ENCODE measurements at regions not wholly inside any gene's neighbourhood (a gene's known extent, or its start where the extent isn't known, plus 50 kb on each side); places are given as distances from the start of the nearest gene placed in this dataset.

DNA sequence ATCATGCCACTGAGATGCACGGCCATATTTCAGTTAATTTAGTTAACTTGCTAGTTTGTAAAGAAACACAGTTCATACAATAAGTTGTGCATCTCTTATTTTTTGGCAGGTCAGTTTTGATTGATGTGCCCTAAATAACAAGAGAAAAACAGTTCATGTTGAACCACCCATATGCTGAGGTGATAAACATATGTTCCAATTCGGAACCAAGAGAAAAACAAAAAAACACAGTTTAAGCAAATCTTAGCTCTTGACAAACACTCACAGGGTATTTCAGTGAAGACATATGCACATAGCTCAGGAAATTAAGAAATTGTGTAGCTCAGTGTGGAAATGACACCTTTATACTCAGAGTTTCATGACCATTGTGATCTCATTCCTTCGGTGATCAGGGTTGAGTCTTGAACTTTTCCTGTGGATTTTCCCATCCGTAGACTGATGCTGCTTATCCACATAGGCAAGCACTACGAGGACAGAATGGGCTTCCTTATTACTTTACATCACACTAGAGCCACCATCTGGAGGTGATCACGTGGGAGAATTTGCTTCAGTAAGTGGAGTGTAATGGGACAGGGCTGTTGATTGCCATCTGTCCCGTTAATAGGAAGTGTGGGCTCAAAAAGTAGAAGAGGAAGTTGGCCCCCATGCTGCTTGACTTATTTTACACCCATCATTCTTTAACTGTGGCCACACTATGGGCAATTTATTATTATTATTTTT is 773.0 kb downstream of the MTRR start:
- no peak for DNase-seq (ENCODE audit: low read depth)

DNA sequence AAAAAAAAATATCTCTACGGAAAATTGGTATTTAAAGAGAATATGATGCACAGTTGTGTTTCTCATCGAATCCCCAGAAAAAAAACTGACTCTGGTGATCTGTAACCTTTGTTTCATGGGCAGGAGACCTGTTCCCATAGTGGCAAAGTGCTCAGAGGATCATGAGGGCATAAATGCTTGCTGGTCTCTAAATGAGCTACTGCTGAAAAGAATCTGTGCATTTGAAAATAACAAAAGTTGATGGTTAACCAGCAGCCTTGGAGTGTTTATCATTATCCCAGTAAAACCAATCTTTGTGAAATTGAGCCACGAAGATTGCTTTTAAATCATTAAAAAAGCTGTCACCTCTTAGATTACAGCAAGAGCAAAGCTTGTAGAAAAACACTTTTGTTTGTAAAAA is 775.4 kb downstream of the MTRR start:
- DNase-seq (ENCODE audit: low read depth), result no peak

- DNase-seq (ENCODE audit: low read depth), result no peak
Observed at GRCh38 chr5:8647111-8647510, 778.2 kb downstream of the MTRR start.

DNA sequence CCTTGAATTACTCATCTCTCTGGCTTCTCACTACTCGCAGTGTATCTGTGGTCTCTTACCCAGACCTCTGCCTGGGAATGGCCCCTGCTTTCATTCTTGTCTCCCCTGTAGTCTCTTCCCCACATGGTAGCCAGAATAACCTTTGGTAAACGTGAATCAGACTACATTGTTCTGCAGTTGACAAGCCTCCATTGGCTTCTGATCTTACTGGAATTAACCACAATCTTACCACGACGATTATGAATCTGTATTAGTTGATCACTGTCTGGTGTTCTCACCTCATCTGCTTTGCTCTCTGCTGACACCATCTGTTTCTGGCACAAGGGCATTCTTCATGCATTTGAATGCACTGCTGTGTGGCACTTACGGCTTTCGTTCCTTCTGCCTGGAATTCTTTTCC is 781.2 kb downstream of the MTRR start:
- peak; percentile 55 for DNase-seq (ENCODE audit: low read depth)

GRCh38 chr5:8660133-8660893 is 791.4 kb downstream of the MTRR start:
- no peak for DNase-seq (ENCODE audit: low read depth)

- DNase-seq (ENCODE audit: low read depth), result no peak
Observed at GRCh38 chr5:8663374-8663773, 794.4 kb downstream of the MTRR start.

DNA sequence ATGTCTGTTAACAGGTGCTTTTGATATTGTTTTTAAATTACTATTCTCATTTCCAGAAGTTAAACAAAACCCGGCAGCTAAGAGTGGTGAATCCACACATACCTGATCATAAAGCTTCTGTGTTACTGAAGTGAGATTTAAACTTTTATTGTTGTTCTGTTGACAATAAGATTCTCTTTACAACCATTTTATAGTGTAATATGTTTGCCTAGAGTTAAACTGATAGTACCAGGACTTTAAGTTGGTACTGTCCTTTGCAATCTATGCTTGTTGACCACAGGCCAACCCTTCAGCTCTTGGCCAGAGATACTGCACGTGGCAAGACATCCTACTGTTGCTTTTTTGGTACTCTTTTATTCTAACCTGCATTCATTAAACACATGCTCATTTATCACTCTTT is 806.2 kb downstream of the MTRR start:
- DNase-seq (ENCODE audit: low read depth), result no peak

- peak; percentile 7 for DNase-seq (ENCODE audit: low read depth)
Observed at GRCh38 chr5:8676695-8677094, 807.7 kb downstream of the MTRR start.

GRCh38 chr5:8682381-8682780 is 813.4 kb downstream of the MTRR start:
- no peak for DNase-seq (ENCODE audit: low read depth)

GRCh38 chr5:8683496-8683895 is 814.5 kb downstream of the MTRR start:
- DNase-seq (ENCODE audit: low read depth), result peak; percentile 15

DNA sequence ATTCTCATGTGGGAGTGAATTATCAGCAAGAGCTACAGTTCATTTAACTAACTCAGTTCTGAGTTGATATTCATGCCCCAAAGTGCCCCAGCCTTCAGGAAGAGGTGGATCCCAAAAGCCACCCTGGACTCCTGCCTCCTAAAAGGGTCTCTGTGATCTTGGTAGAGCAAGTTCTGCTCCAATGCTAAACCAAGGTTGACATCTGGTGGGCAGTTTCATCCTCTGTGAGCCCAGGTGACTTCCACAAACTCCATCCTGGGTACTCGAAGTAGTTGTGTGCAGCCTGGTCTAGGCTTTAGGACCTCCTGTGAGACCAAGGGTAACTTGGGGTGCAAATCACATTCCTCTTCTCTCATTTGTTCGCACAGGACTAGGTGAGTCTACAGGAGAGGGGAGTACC is 816.8 kb downstream of the MTRR start:
- DNase-seq (ENCODE audit: low read depth), result no peak

DNA sequence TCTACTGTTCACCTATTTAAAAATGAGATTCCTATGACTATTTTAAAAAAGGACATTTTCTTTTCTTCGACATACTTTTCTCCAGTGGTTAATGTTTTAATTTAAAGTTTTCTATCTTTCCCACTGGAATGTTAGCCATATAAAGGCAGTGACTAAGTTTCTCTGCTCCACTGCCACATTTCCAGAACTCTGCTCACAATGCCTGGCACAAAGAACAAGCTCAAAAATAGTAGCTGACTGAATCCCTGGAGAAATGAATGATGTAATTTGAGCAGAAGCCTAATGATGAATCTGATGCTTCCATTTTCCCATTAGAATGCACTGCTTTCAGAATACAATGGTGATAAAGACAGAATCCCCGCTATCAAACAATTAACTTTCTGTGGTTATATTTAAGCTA is 817.8 kb downstream of the MTRR start:
- no peak for DNase-seq (ENCODE audit: low read depth)

DNA sequence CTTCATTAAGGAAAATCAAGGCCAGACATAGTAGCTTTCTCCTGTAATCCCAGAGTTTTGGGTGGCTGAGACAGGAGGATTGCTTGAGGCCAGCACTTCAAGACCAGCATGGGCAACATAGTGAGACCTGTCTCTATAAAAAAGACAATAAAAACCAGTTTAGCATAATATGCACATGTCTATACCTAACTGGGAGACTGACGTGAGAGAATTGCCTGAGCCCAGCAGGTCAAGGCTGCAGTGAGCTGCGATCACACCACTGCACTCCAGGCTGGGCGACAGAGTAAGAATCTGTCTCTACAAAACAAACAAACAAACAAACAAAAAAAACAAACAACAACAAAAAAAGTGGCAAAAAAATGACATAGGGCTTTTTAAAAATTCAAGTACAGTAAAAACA is 820.8 kb downstream of the MTRR start:
- no peak for DNase-seq (ENCODE audit: low read depth)

DNA sequence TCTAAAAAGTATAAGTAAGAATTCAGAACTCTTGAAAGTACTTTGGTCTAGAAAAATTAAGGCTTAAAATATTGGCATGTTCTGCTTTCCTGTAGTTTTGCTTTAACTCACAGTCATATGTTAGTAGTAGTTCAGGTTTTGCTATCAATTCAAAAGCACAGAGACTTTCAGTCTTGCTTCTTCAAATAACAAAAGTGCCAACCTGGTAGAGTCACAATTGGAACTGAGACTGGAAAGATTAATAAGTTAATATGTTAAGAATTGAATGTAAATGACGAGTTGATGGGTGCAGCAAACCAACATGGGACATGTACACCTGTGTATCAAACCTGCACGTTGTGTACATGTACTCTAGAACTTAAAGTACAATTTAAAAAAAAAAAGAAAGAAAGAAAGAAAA is 822.3 kb downstream of the MTRR start:
- DNase-seq (ENCODE audit: low read depth), result no peak

DNA sequence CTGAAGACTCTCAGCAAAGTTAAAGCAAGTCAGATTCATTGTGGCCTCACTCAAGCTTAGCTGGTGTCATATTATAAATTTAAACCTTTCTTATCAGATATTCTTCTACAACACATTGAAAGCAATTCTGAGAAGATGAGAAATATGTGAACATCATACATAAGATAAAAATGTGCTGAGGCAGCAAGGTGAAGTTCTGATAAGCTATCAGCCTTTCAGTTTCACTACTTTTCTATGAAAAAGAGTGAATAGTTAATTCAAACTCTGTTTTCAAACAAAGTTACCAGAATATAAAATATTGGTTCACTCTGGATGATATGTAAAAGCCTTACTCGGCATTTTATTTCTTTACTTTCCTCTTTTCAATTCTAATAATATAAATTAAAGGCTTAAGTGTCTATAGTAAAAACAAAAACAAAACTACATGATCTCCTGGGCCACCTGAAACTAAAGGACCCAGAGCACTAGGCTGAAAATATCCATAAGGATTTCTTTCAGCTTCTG is 824.4 kb downstream of the MTRR start:
- no peak for DNase-seq (ENCODE audit: low read depth)

DNA sequence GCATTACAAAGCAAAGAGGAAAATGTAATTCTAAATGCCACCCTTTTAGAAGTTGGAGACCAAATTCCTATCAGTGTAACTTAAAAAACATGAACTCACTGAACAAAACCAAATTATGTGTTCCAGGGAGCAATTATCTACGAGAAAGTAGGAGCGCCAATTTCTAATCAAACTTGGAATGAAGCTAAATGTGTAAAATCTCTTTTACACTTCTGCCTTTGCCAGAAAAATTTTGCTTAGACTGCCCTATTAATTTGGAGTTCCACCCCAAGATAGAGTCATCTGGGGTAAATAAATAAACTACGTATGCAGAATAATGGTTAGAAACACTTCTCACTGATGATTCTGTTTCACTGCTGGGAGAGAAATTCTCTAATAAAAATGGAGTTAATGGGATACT is 825.6 kb downstream of the MTRR start:
- no peak for DNase-seq (ENCODE audit: low read depth)

- DNase-seq (ENCODE audit: low read depth), result no peak
Observed at GRCh38 chr5:8695902-8696845, 827.2 kb downstream of the MTRR start.

- DNase-seq (ENCODE audit: low read depth), result no peak
Observed at GRCh38 chr5:8700222-8700621, 831.3 kb downstream of the MTRR start.

DNA sequence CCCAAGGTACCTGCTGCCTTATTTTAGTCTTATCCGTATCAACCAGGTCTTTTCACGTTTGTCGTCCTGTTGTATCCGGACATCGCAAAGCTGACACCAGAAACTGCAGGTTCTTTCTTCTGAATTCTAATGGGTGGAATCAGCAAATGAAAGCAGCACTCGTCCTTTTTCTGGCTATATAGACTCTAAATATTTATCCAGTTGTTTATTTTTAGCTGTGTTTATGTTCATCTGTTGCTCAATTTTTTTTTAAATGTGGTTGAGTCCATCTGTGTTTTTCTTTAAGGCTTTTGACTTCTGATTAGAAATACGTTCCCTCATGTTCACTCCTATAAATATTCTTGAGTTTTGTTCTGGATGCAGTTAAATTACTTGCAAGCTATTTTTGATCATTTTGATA is 831.7 kb downstream of the MTRR start:
- DNase-seq (ENCODE audit: low read depth), result no peak

DNA sequence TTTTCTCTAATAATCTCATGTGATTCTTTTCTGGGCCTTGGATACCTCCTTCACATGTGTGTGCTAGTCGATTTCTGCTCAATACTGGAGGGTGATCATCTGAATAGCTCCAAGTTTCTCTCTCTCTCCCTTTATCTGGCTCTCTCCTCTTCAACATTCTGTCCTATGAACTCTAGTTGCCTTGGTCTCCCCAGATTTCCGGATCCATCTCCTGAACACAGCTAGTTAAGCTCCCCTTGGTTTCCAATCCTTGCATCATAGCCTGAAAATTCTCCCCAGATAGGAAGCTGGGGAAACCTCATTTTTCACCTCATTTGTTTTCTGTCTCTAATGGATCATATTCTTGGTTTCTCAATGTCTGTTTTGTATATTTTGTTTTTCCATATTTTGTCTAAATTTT is 832.3 kb downstream of the MTRR start:
- DNase-seq (ENCODE audit: low read depth), result no peak

DNA sequence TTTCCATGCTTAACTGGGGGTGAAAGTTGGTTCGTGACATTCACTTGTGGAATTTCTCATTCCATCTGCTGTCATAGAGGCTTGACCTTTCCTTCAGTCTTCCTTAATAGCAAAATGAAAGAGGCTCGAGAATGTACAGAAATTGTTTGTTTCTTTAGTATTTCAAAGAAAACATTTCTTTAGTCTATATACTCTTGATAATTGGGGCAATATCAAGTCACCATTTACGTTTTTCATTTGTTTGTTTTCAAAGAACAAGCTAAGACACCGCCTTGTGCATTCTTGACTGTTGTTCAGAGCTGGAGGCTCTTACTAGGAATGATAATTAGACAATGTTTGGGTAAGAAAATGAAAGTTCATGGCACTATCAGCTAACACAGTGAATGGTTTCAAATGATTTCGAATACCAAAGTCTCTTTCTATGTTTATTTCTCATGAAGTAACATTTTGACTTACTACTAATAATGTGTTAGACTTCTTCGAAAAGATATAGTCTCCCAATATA is 835.4 kb downstream of the SEMA5A start:
- DNase-seq (ENCODE audit: low read depth), result peak; percentile 24

DNA sequence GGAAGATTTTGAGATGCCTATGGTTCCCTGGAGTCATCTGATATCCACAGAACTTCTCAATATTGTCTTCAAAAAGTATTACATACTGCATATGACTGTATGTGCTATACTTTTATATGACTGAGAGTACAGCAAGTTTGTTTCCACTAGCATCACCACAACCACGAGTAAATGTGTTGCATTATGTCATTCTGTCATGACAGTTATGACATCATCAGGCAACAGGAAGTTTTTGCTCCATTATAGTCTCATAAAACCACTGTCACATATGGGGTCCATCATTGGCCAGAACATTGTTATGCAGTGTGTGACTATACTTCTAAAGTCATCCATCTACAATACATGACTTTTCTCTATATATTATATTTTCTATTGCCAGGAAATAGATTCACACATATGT is 831.7 kb downstream of the SEMA5A start:
- no peak for DNase-seq (ENCODE audit: low read depth)

All from amniotic epithelial cell (primary cell).